GM18858 (cell line): ENCODE measurements at regions not wholly inside any gene's neighbourhood (a gene's known extent, or its start where the extent isn't known, plus 50 kb on each side); places are given as distances from the start of the nearest gene placed in this dataset.
"Not testable (repeated sequence)": the region's sequence is repeated elsewhere in the genome, so short reads cannot be mapped to it uniquely, and the experiment has no call there.

Experiments
- ATAC-seq: cut with Tn5 transposase; IDR thresholded peaks from one replicate; pipeline ENCODE4 v1.9.1; 2021; ENCODE audit not compliant: unreplicated experiment

DNA sequence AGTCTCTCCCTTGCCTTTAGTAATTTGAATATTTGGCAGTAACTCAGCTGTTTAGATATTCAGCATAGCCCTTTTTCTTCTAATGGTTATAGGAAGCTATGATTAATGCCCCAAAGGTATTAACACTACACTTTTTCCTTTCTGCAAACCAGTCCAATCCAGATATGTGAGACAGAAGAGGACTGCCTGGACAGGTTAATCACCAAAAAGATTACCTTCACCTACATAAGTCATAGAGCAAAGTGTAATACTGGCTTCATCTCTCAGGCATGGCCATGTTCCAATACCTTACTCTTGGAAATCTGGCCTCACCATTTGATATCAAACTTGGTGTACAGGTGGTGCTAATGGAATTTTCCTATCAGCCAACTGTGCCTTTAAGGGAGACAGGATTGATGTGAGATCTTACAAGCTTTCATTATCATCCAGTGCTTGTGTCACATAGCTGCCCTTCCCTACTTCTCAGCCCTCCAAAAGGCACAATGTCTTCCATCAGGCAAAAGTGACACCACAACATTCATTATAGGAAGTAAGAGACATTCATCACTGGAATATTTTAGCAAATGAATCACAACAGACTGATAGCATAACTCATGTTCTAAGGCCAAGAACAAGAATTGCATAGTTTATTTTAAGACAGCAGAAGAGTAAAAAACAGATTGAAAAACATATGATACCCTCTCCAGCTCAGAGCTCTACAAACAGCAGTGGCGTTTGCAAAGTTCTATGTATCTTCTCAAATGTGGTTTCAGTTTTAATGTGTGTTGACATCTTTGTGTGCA lies 91.2 kb upstream of the PAM start:
- ATAC-seq = no peak

DNA sequence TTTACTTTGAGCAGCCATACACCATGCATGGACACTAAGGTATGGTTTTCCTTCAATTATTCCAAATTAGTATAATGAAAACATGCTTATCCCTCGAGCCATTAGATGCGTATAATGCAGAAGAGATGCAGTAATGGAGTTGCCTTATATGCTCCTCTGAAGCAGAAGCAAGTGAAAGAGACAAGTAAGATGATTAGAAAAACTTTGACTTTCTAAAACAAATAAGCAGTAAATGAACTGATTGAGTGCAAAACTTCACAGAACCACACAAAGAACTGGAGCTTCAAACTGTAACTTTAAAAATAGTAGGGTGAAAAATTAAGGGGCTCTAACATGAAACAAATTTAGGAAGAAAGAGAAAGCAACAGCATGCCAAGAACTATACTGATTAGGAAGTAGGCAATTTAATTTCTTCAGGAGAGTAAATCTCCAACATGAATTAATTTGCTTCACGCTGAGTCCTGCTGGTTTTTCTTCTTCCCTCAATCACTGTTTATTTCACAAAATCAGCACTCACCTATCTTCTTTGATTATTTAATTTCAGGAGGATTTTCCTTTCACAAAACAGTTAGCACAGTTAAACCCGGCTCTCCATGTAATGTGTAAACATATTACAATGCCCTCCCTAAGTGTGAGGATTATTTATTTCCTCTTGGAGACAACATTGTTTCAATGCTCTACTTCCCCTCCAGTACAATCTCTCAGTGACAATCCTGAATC lies 90.3 kb upstream of the PAM start:
- ATAC-seq = no peak

DNA sequence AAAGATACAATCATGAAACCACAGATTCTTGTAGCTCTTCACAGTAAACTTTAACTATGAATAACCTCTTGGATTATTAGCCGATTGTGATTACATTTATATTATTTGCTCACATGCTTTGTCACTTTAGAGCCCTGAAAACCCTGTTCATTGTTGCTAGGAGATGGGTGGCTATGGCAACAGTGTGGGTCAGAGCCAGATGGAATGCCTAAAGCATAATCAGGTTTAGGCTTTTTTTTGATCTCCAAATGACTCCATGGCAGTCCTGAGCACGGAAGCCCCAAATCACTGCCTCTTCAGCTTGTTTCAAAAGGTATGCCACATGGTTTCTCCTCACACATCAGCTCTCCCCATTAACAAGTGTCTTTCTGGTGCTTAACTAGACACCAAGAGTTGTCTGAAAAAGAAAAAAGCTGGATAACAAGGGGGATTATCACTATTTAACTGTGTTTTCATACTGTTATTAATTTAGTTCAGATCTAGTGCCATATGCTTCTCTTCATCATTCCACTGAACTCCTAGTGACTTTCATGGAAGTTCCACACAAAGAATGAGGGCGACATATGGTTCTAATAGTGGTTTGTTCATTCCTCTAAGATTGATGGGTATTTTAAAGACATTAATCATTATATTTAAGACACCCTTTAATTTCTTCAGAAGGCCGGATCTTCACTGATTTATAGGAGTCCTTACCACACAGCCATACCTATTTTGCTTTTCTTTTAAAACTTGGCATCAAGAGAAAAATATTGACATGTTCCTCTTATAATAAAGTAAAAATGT lies 88.8 kb upstream of the PAM start:
- no peak for ATAC-seq

DNA sequence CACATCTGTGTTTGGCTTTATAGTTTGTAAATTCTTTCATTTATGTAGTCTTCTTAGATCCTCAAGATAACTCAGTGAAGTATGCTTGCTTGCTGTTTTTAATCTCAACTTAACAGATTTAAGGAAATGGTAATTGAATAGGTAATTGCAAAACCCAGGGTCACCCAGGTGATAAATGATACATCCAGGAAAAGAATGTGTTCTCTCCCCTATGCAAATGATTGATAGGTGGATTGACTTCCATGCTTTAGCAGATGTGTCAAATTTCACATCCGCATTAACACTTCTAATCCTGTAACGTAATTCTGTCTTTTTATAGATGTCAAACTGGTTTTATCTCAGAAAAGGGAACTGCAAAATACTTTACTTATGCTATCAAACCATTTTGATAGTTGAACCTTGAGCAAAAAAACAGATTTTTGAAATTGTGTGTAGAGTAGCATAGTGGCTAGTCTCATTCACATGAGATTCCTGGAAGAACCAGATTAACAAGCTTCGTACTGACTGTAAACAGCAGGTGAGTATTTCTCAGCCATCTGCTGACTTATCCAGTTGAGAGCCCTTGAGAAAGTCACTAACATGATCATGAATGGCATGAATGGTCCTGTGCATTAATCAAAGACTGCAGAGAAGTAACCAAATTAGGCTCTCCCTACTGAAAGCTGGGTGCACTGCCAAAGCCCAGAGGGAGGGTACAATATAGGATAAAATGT lies 86.7 kb upstream of the PAM start:
- ATAC-seq = no peak

DNA sequence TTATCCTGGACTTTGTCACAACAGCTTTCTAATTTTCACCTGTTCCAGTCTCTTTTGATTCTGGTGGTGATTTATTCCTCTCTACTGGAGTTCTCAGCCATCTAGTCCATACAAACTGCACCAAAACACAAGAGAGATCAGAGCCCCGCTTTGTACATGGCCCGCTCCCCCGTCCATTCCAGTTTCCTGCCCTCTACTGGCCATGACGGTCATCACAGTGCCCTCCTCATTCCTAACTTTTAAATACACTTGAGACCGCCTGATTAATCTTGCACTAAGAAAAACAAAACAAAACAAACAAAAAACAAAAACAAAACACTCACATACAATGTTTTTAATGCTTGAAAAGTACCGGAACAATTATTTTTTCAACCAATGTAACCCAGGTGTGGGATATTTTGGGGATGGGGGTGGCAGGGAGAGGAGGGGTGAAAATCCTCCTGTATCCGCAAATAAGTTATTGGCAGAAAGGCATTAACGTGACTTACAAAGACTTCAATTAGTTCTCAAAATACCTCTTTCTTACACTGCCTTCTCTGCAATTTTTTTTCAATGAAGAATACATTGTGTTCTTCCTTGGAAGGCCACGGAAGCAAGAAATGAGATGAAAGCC lies 84.8 kb upstream of the PAM start:
- no peak for ATAC-seq

DNA sequence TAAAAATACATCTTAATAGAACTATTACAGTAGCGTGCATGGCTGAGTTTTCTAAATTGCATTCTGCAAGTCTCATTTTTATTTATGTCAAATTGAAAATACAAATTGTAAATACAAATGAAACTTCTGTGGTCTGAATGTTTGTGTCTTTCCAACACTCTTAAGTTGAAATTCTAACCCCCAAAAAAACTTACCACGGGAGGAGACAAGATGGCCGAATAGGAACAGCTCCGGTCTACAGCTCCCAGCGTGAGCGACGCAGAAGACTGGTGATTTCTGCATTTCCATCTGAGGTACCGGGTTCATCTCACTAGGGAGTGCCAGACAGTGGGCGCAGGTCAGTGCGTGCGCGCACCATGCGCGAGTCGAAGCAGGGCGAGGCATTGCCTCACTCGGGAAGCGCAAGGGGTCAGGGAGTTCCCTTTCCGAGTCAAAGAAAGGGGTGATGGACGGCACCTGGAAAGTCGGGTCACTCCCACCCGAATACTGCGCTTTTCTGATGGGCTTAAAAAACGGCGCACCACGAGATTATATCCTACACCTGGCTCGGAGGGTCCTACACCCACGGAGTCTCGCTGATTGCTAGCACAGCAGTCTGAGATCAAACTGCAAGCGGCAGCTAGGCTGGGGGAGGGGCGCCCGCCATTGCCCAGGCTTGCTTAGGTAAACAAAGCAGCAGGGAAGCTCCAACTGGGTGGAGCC lies 83.9 kb upstream of the PAM start:
- ATAC-seq = not testable (repeated sequence)

DNA sequence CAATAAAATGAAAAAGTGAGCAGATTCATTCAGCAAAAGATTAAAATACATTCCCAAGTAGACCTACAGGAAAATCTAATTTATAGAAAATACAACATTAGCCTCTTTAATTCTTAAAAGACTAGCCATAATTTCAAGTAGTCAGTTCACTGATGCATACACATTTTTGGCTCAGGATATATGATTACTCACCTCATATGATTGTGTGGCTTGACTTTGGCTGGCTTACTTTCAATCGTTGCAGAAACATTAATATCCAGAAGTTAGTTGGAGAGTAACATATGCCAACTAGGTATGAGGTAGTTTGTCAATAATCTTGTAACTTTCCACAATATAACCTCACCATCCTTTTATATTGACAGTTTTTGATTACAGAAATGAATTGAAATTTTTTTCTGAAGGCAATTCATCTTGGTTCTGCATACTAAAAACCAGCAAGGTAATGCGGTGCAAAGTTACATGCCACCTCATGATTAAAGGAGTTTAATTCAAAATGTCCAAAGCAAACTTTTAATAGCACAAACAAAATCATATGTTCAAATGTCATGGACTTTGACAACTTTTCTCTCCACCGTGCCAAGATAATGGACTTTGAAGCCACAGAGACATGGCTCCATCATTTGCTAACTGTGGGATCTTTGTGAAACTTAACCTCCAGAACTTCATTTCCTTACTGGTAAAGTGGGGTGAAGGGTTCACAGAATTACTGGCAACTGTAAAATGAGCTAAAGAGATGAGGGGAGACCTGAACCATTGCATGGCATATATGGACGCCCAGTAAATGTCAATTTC lies 76.6 kb upstream of the PAM start:
- ATAC-seq = no peak

DNA sequence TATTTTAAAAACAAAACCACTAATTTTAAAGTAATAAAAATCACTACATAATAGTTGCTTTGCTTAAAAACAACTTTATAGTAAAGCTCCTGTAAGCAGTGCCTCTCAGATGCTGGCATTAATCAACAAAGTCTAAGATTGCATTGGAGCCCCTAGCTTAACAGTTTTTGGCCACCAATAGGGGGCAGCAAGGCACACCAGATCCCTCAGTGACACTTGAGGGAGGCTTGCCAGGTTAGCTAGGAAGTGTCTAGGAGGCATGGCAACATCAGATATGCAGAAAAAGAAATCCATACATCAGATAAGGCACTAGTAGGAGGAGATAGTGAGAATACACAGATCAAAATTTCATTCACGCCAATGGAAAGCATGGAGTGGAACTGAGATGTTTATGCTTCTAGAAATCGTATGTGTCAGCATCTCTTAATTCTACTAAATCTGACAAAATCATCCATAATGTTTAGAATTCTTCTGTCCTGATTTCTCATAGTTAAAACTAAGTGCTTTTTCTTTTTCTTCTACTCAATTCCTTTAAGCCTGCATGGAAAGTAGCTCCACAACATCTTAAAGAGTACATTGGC lies 73.6 kb upstream of the PAM start:
- peak; percentile 94 for ATAC-seq

DNA sequence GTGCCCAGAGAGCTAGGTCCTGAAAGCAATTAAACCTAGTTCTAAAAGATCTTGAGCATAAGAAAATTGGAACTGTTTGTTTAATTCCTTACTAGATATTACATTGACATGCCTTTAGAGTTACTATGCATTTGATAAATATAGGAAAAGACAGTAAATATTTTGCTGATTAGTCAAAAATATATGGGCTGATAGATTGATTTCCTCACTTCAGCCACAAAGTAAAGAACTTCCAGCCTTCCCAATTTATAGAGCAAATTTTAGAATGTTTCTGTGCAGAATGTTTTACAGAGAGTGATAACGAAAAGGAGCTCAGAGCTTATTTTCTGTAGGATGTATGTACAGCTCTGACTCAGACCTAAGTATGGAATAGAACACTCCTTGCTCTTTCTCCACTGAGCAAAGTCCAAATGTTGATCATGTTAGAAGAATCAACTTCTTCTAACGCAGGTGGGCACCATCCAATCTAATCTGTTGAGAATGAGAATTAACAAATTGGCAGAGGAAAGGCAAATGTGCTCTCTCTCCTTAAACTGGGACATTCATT lies 72.9 kb upstream of the PAM start:
- no peak for ATAC-seq

DNA sequence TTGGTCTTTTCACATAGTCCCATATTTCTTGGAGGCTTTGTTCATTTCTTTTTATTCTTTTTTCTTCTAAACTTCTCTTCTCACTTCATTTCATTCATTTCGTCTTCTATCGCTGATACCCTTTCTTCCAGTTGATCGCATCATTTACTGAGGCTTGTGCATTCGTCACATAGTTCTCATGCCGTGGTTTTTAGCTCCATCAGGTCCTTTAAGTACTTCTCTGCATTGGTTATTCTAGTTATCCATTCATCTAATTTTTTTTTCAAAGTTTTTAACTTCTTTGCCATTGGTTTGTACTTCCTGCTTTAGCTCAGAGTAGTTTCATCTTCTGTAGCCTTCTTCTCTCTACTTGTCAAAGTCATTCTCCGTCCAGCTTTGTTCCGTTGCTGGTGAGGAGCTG lies 67.0 kb upstream of the PAM start:
- not testable (repeated sequence) for ATAC-seq

DNA sequence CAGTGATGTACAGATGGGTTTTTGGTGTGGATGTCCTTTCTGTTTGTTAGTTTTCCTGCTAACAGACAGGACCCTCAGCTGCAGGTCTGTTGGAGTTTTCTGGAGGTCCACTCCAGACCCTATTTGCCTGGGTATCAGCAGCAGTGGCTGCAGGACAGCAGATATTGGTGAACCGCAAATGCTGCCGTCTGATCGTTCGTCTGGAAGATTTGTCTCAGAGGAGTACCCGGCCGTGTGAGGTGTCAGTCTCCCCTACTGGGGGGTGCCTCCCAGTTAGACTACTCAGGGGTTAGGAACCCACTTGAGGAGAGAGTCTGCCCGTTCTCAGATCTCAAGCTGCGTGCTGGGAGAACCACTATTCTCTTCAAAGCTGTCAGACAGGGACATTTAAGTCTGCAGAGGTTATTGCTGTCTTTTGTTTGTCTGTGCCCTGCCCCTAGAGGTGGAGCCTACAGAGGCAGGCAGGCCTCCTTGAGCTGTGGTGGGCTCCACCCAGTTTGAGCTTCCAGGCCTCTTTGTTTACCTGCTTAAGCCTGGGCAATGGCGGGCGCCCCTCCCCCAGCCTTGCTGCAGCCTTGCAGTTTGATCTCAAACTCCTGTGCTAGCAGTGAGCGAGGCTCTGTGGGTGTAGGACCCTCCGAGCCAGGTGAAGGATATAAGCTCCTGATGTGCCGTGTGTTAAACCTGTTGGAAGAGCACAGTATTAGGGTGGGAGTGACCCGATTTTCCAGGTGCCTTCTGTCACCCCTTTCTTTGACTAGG lies 66.3 kb upstream of the PAM start:
- ATAC-seq = not testable (repeated sequence)

DNA sequence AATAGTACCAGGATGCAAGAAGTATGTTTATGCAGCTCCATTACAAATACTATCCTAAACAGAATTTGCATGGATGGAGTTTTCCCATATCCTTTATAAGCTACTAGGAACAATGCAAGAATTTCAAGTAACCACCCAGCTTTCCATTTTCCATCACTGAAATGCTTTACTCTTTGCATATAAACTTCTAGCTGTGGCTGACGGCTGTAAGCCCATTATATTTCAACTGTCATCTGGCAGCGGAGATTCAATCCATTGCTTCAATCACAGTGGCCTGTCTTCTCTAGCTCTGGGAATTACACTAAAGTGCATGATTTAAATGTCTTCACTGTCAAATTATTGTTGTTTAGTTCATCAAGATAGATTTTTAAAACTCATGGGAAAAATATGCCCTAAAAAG lies 64.2 kb upstream of the PAM start:
- ATAC-seq = no peak

DNA sequence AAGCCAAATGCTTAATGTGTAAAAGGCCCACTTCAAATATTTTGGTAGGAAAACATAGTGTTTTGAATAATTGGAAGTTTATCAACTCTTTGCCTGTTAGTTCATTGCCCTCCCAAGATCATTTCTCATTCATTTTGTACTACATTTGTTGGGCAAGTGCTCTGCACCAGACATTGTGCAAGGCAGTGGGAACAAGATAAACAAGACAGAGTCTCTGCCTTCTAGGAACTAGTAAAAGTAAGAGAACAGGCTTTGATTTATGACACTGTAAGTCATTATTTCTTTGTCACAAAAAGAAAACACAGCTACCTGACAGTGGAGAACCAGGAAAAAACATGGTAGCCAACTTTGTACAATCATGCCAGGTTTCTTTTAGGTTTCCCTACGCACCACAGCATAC lies 63.7 kb upstream of the PAM start:
- ATAC-seq = no peak

DNA sequence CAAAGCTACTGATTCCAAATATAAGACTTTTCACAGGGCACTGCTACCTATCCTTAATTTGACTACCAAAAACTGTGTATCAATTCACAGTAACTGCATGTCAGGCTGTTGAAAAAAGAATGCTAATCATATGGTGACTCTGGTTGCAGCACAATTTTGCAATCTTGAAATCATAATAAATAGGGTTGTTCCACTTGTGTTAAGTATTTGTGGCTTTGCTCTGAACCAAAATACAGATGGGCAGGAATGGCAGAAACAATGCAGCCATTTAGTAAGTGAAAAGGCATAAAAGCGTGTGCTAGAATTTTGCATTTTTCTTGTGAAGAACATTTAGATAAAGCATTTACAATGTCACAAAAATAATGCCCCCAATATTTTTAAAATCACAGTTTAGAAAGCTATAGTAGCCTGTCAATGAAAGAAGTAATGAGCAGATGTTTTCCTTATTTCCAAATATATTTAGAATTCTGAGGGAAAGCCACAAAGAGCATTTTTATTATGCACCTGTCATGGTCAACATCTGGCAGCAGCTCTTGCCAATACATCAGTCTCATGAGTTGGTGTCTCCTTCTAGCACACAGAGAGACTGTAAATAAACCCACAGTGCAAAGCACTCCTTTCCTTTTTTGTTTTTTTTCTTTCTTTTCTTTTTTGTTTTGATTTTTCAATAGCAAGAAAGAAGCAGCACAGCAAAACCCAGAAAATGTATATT lies 54.8 kb upstream of the PAM start:
- no peak for ATAC-seq

DNA sequence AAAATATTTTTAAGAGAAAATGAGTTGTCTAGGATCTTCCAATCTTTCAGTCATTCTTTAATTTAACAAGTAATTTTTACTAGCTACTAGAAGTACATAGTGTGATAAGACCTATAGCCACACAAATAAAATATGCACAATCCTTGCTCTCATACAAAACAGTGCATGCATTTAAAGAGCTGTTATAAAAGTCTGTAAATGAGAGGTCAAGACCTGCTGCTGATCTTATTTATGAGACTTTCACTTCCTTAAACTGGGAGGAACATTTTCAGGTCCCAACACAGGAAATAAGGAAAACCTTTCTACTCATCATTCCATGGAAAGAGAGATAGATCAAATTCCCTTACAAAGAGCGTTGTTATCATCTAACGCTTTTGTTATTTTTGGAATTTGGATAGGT lies 54.2 kb upstream of the PAM start:
- no peak for ATAC-seq

DNA sequence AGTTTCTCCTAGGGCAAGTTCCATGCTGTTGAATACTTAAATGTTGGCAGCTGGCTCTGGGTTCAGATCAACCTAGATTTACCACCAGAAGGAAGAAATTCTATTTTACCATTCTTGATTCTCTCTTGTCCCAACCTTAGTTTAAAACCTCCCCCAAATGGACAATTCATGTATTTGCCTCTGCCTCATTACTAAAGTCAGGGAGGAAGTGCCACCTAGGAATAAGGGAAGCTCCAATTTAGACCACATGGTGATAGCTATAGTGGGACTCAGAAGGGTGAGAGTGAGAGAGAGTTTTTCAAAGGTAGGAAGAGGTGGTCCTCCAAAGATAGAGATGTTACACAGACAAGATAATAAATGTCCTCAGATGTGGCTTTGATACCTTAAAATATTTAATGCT lies 53.4 kb upstream of the PAM start:
- no peak for ATAC-seq
